ENCODE measurements at regions not wholly inside any gene's neighbourhood (a gene's known extent, or its start where the extent isn't known, plus 50 kb on each side); places are given as distances from the start of the nearest gene placed in this dataset.

DNA sequence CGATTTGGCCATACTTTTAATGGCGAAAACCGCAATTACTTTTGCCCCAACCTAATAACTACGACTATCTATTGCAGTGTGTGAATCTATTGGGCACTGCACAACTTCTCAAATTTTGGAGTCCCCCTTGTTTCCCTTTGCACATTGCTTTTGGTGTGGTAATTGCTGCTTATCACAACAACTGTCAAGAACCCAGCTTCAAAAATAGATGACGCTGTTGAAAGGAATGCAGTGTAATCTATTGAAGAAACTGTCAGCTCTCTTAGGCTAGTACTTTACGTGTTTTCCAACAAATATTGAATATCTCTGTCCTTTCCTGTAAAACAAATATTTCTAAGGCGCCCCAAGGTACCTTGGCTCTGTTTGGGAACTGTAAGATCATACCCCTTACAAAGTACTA is 222.8 kb upstream of the UBE2E2 start:
- Histone ChIP-seq H2AFZ (ENCODE audit: low read length) (no peak overlapping the region), H3K4me3 (ENCODE audit: low read length) (no peak overlapping the region), H3K9ac (ENCODE audit: low read length) (no peak overlapping the region), H3F3A (ENCODE audit: low read length, unreplicated experiment) (no peaks in the 10 kb centered on the region), H3K4me2 (ENCODE audit: low read length) (no peak overlapping the region), H3K4me1 (ENCODE audit: insufficient read depth, low read length) (no peaks in the 10 kb centered on the region), H3K27ac (ENCODE audit: low read length) (no peak overlapping the region), H4K20me1 (ENCODE audit: low read length) (no peaks in the 10 kb centered on the region), H3K27me3 (ENCODE audit: low read length) (no peaks in the 10 kb centered on the region), H3K79me2 (ENCODE audit: low read length) (no peaks in the 10 kb centered on the region), H3K36me3 (ENCODE audit: low read depth, low read length) (no peaks in the 10 kb centered on the region), H3K9me2 (replicated peaks; ENCODE audit: low read length) (no peaks in the 10 kb centered on the region), H3K9me3 (ENCODE audit: low read length) (no peaks in the 10 kb centered on the region)
- ChIA-PET CTCF (no interaction called here), POLR2A (ENCODE audit: unreplicated experiment) (no interaction called here)
- intact Hi-C loops (cut with micrococcal nuclease), result no loop called here
- no peak for TF ChIP-seq EZH2phosphoT487 (IDR thresholded peaks at IDR 0.05; ENCODE audit: borderline replicate concordance, low read length)
- TF ChIP-seq, protein P1, sequence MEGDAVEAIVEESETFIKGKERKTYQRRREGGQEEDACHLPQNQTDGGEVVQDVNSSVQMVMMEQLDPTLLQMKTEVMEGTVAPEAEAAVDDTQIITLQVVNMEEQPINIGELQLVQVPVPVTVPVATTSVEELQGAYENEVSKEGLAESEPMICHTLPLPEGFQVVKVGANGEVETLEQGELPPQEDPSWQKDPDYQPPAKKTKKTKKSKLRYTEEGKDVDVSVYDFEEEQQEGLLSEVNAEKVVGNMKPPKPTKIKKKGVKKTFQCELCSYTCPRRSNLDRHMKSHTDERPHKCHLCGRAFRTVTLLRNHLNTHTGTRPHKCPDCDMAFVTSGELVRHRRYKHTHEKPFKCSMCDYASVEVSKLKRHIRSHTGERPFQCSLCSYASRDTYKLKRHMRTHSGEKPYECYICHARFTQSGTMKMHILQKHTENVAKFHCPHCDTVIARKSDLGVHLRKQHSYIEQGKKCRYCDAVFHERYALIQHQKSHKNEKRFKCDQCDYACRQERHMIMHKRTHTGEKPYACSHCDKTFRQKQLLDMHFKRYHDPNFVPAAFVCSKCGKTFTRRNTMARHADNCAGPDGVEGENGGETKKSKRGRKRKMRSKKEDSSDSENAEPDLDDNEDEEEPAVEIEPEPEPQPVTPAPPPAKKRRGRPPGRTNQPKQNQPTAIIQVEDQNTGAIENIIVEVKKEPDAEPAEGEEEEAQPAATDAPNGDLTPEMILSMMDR (conservative IDR thresholded peaks at IDR 0.05; ENCODE audit: low read depth, low read length), result no peak
- no peak for TF ChIP-seq EZH2 (IDR thresholded peaks at IDR 0.05; ENCODE audit: low read length, unreplicated experiment)
- no TSS peak for BruUV-seq (replicated peaks)
- no peak for ATAC-seq
- no peak for DNase-seq

GRCh38 chr3:22981166-22981565 is 222.0 kb upstream of the UBE2E2 start:
- intact Hi-C loops (cut with micrococcal nuclease), result no loop called here
- no peak overlapping the region for H2AFZ ChIP-seq (ENCODE audit: low read length)
- no peaks in the 10 kb centered on the region for H3K4me1 ChIP-seq (ENCODE audit: insufficient read depth, low read length)
- POLR2A ChIA-PET (ENCODE audit: unreplicated experiment), result no interaction called here
- ATAC-seq (no peak), DNase-seq (no peak)
- H3F3A ChIP-seq (ENCODE audit: low read length, unreplicated experiment), result no peaks in the 10 kb centered on the region
- H3K4me3 ChIP-seq (ENCODE audit: low read length), result no peak overlapping the region
- no peak overlapping the region for H3K4me2 ChIP-seq (ENCODE audit: low read length)
- no peaks in the 10 kb centered on the region for H3K27me3 ChIP-seq (ENCODE audit: low read length)
- no peak overlapping the region for H3K27ac ChIP-seq (ENCODE audit: low read length)
- BruUV-seq (replicated peaks), result no TSS peak
- H4K20me1 ChIP-seq (ENCODE audit: low read length), result no peaks in the 10 kb centered on the region
- TF ChIP-seq, protein P1 (conservative IDR thresholded peaks at IDR 0.05; ENCODE audit: low read depth, low read length), result no peak
- no peak for TF ChIP-seq EZH2 (IDR thresholded peaks at IDR 0.05; ENCODE audit: low read length, unreplicated experiment)
- TF ChIP-seq EZH2phosphoT487 (IDR thresholded peaks at IDR 0.05; ENCODE audit: borderline replicate concordance, low read length), result no peak
- H3K9ac ChIP-seq (ENCODE audit: low read length), result no peak overlapping the region
- H3K36me3 ChIP-seq (ENCODE audit: low read depth, low read length), result no peaks in the 10 kb centered on the region
- H3K79me2 ChIP-seq (ENCODE audit: low read length), result no peaks in the 10 kb centered on the region
- H3K9me3 ChIP-seq (ENCODE audit: low read length), result no peaks in the 10 kb centered on the region
- H3K9me2 ChIP-seq (replicated peaks; ENCODE audit: low read length), result no peaks in the 10 kb centered on the region
- CTCF ChIA-PET, result no interaction called here

DNA sequence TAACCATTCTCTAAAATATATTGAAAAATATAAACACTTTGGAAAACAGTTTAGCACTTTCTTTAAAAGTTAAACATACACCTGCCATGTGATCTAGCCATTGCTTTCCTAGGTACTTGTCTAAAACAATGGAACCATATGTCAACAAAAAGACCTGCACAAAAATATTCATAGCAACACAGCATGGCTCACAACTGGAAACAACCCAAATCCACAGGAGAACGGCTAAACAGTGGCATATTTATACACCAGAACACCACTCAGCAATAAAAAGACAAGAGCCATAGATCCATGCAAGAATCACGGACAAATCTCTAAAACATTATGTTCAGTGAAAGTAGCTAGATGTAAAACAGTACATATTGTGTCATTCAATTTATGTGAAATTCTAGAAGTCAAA is 221.3 kb upstream of the UBE2E2 start:
- no peak overlapping the region for H3K4me3 ChIP-seq (ENCODE audit: low read length)
- H3K36me3 ChIP-seq (ENCODE audit: low read depth, low read length), result no peaks in the 10 kb centered on the region
- ChIA-PET CTCF (no interaction called here), POLR2A (ENCODE audit: unreplicated experiment) (no interaction called here)
- intact Hi-C loops (cut with micrococcal nuclease), result no loop called here
- H3K79me2 ChIP-seq (ENCODE audit: low read length), result no peaks in the 10 kb centered on the region
- H3K9me2 ChIP-seq (replicated peaks; ENCODE audit: low read length), result no peaks in the 10 kb centered on the region
- H4K20me1 ChIP-seq (ENCODE audit: low read length), result no peaks in the 10 kb centered on the region
- no peaks in the 10 kb centered on the region for H3K27me3 ChIP-seq (ENCODE audit: low read length)
- H3F3A ChIP-seq (ENCODE audit: low read length, unreplicated experiment), result no peaks in the 10 kb centered on the region
- no peak overlapping the region for H3K4me2 ChIP-seq (ENCODE audit: low read length)
- no TSS peak for BruUV-seq (replicated peaks)
- no peaks in the 10 kb centered on the region for H3K4me1 ChIP-seq (ENCODE audit: insufficient read depth, low read length)
- TF ChIP-seq EZH2 (IDR thresholded peaks at IDR 0.05; ENCODE audit: low read length, unreplicated experiment), result no peak
- TF ChIP-seq EZH2phosphoT487 (IDR thresholded peaks at IDR 0.05; ENCODE audit: borderline replicate concordance, low read length), result no peak
- TF ChIP-seq, protein P1 (conservative IDR thresholded peaks at IDR 0.05; ENCODE audit: low read depth, low read length), result no peak
- no peak for ATAC-seq
- no peak for DNase-seq
- H3K27ac ChIP-seq (ENCODE audit: low read length), result no peak overlapping the region
- H3K9me3 ChIP-seq (ENCODE audit: low read length), result no peaks in the 10 kb centered on the region
- no peak overlapping the region for H2AFZ ChIP-seq (ENCODE audit: low read length)
- H3K9ac ChIP-seq (ENCODE audit: low read length), result no peak overlapping the region
